NT2/D1 (cell line): ENCODE measurements at regions not wholly inside any gene's neighbourhood (a gene's known extent, or its start where the extent isn't known, plus 50 kb on each side); places are given as distances from the start of the nearest gene placed in this dataset.

ENCODE experiments used
- SUZ12 ChIP-seq: IDR thresholded peaks from 2 replicates; pipeline ENCODE4 v1.6.1; 2011; ENCODE audit not compliant: insufficient read length, insufficient read depth; ENCODE audit errors: extremely low read depth
- ZNF274 ChIP-seq: IDR thresholded peaks from 2 replicates; pipeline ENCODE4 v1.6.1; 2011; ENCODE audit warnings: mild to moderate bottlenecking, low read depth, low read length

- no peak for TF ChIP-seq SUZ12
- no peak for TF ChIP-seq ZNF274
Observed at GRCh38 chr11:115930291-115930690, 426.1 kb upstream of the CADM1 start.
